ENCODE measurements at regions not wholly inside any gene's neighbourhood (a gene's known extent, or its start where the extent isn't known, plus 50 kb on each side); places are given as distances from the start of the nearest gene placed in this dataset.

GRCh38 chr12:17235996-17236395 is 630.0 kb upstream of the LMO3 start:
- TF ChIP-seq POLR2A (IDR thresholded peaks at IDR 0.05) (no peak), CTCF (IDR thresholded peaks at IDR 0.05) (no peak)

Data from Peyer's patch (tissue), 4 donors.